ENCODE measurements at regions not wholly inside any gene's neighbourhood (a gene's known extent, or its start where the extent isn't known, plus 50 kb on each side); places are given as distances from the start of the nearest gene placed in this dataset.

GRCh38 chr6:97714772-97715171 is 431.8 kb upstream of the MMS22L start:
- CTCF ChIA-PET, result no interaction called here

More at GRCh38 chr6:97714772-97715171, 431.8 kb upstream of the MMS22L start:
- H3K79me2 ChIP-seq (ENCODE audit: insufficient read depth), result no peaks in the 10 kb centered on the region
- H3K4me2 ChIP-seq, result no peak overlapping the region
- H3K9ac ChIP-seq, result no peak overlapping the region
- H4K20me1 ChIP-seq (ENCODE audit: insufficient read depth), result no peaks in the 10 kb centered on the region
- no peaks in the 10 kb centered on the region for H3K36me3 ChIP-seq (replicated peaks in 1 of 2; ENCODE audit: control insufficient read depth in 1 of 2, insufficient read depth in 2 of 2, low read length in 1 of 2)
- no peak for DNase-seq
- H2AFZ ChIP-seq (ENCODE audit: low read depth), result no peak overlapping the region
- H3K9me3 ChIP-seq, result no peaks in the 10 kb centered on the region
- H3K27ac ChIP-seq (ENCODE audit: low read depth in 2 of 2, low read length in 1 of 2), result no peak overlapping the region
- H3K4me1 ChIP-seq (ENCODE audit: control insufficient read depth in 1 of 2, insufficient read depth in 2 of 2, low read depth in 1 of 2, low read length in 1 of 2), result no peaks in the 10 kb centered on the region
- POLR2A ChIA-PET, result no interaction called here
- no peaks in the 10 kb centered on the region for H3F3A ChIP-seq (replicated peaks; ENCODE audit: insufficient read depth)
- no peaks in the 10 kb centered on the region for H3K27me3 ChIP-seq (ENCODE audit: insufficient read depth)
- H3K4me3 ChIP-seq (ENCODE audit: low read depth in 2 of 2, low read length in 1 of 2), result no peak overlapping the region
- TF ChIP-seq MXI1 (IDR thresholded peaks at IDR 0.05; ENCODE audit: low read depth, low read length) (no peak), FOSL2 (IDR thresholded peaks at IDR 0.05; ENCODE audit: borderline replicate concordance, low read depth) (no peak), EZH2phosphoT487 (IDR thresholded peaks at IDR 0.05; ENCODE audit: borderline replicate concordance, low read depth) (no peak), SIN3A (IDR thresholded peaks at IDR 0.05; ENCODE audit: borderline replicate concordance, low read depth, low read length) (no peak), JUND (IDR thresholded peaks at IDR 0.05) (no peak), USF2 (IDR thresholded peaks at IDR 0.05; ENCODE audit: borderline replicate concordance, low read depth, low read length) (no peak), CHD2 (IDR thresholded peaks at IDR 0.05; ENCODE audit: low read length, partially characterized antibody) (no peak), POLR2AphosphoS5 (IDR thresholded peaks at IDR 0.05; ENCODE audit: low read depth, low read length) (no peak), FOXJ3 (CRISPR knock-in tag; IDR thresholded peaks at IDR 0.05) (no peak), IRF3 (IDR thresholded peaks at IDR 0.05; ENCODE audit: low read depth, low read length) (no peak), RXRA (IDR thresholded peaks at IDR 0.05; ENCODE audit: borderline replicate concordance, low read depth) (no peak), MAX (IDR thresholded peaks at IDR 0.05; ENCODE audit: low read depth) (no peak), NRF1 (IDR thresholded peaks at IDR 0.05; ENCODE audit: low read depth, low read length) (no peak), CTCF (IDR thresholded peaks at IDR 0.05) (no peak), TEAD4 (IDR thresholded peaks at IDR 0.05; ENCODE audit: borderline replicate concordance, insufficient read depth) (no peak), ZBTB33 (IDR thresholded peaks at IDR 0.05; ENCODE audit: borderline replicate concordance, low read depth) (no peak), RFX5 (IDR thresholded peaks at IDR 0.05; ENCODE audit: low read length) (no peak), PBX3 (IDR thresholded peaks at IDR 0.05) (no peak), EP300 (IDR thresholded peaks at IDR 0.05; ENCODE audit: borderline replicate concordance in 1 of 2, low read depth in 1 of 2, low read length in 1 of 2) (no peak), USF1 (IDR thresholded peaks at IDR 0.05; ENCODE audit: borderline replicate concordance, low read depth) (no peak)
- no peaks in the 10 kb centered on the region for H3K9me2 ChIP-seq
